Fibroblast of lung (primary cell): ENCODE measurements at regions not wholly inside any gene's neighbourhood (a gene's known extent, or its start where the extent isn't known, plus 50 kb on each side); places are given as distances from the start of the nearest gene placed in this dataset.

Experiments used
- DNase-seq, 2 donors: peaks; one replicate each; pipeline versions ENCODE4 v3.0.0 to v3.0.0-alpha.2; 2010; ENCODE audit warnings: low read depth in 2 of 2
- H2AFZ ChIP-seq: 2 replicates; pipeline ENCODE4 v1.5.1; 2012; ENCODE audit warnings: low read length, control low read depth, inconsistent platforms
- H3K27ac ChIP-seq: 2 replicates; pipeline ENCODE4 v1.5.1; 2011; ENCODE audit warnings: low read length, control low read depth; ENCODE audit not compliant: insufficient read depth
- H3K27me3 ChIP-seq: 2 replicates; pipeline ENCODE4 v1.5.1; 2011; ENCODE audit warnings: mild to moderate bottlenecking, low read length; ENCODE audit not compliant: control insufficient read depth, insufficient read depth
- H3K36me3 ChIP-seq: 2 replicates; pipeline ENCODE4 v1.5.1; 2011; ENCODE audit warnings: low read length; ENCODE audit not compliant: control insufficient read depth, insufficient read depth
- H3K4me1 ChIP-seq: 2 replicates; pipeline ENCODE4 v1.5.1; 2011; ENCODE audit warnings: low read length; ENCODE audit not compliant: control insufficient read depth, insufficient read depth; ENCODE audit errors: extremely low read depth
- H3K4me2 ChIP-seq: 2 replicates; pipeline ENCODE4 v1.5.1; 2011; ENCODE audit warnings: low read length, control low read depth; ENCODE audit not compliant: insufficient read depth; ENCODE audit errors: extremely low read depth
- H3K4me3 ChIP-seq, 4 experiments: fragments of 200-600 bp in 1 of 4; sonication (generic) in 1 of 4; replicated peaks in 1 of 4; 2 replicates each; pipeline ENCODE4 v1.5.1; 2011 to 2016; ENCODE audit warnings: low read length in 4 of 4, low read depth in 3 of 4, mild to moderate bottlenecking in 3 of 4, control low read depth in 2 of 4, inconsistent platforms in 1 of 4, mixed read lengths in 1 of 4; ENCODE audit not compliant: insufficient read depth in 1 of 4; ENCODE audit errors: control extremely low read depth in 1 of 4
- H3K79me2 ChIP-seq: 2 replicates; pipeline ENCODE4 v1.5.1; 2012; ENCODE audit warnings: mild to moderate bottlenecking, low read length, inconsistent platforms; ENCODE audit not compliant: control insufficient read depth, insufficient read depth
- H3K9ac ChIP-seq: 2 replicates; pipeline ENCODE4 v1.5.1; 2011; ENCODE audit warnings: mild to moderate bottlenecking, low read length, control low read depth; ENCODE audit not compliant: insufficient read depth
- H3K9me3 ChIP-seq: 2 replicates; pipeline ENCODE4 v1.5.1; 2012; ENCODE audit warnings: low read depth, low read length; ENCODE audit not compliant: control insufficient read depth, insufficient read depth
- H4K20me1 ChIP-seq: 2 replicates; pipeline ENCODE4 v1.5.1; 2011; ENCODE audit warnings: low read length; ENCODE audit not compliant: control insufficient read depth, insufficient read depth; ENCODE audit errors: extremely low read depth
- EZH2 ChIP-seq: IDR thresholded peaks from 2 replicates; pipeline ENCODE4 v1.5.1; 2012; ENCODE audit warnings: low read length, control low read depth, mild to moderate bottlenecking; ENCODE audit errors: missing control alignments
- TF ChIP-seq, protein P1 (sequence below), 2 donors: IDR thresholded peaks in 1 of 2; conservative IDR thresholded peaks in 1 of 2; 1 replicate in 1 of 2; 2 replicates in 1 of 2; pipeline ENCODE4 v1.5.1; 2011 to 2012; ENCODE audit warnings: low read length in 2 of 2, control low read depth in 1 of 2, inconsistent platforms in 1 of 2, low read depth in 1 of 2, mild to moderate bottlenecking in 1 of 2

DNA sequence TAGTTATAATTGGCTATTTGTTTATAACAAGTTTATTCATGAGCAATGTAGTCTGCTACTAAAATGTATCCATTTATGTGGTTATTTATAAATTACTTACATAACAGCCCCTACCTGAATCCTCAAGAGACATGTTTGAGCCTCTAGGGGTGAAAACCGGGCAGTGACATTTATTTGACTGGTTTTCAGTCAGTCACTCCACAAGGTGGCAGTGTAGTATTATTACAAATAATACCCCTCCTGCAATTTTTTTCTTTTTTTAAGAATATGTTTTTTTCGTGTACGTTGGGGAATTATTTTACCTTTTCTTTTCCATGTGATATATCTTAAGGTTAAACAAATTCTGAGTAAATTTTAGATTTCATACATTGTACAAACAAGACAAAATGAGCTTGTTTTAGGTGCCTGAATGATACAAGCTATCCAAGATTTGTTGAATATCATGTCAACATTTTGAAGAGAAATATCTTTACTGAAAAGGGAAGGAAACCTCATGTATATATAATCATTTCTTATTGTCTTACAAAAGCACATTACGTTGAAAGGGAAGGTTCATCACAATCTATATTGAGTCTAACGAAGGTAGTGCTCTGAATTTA, 598.7 kb upstream of the TECRL start:
- no peaks in the 10 kb centered on the region for H3K9me3 ChIP-seq
- no peaks in the 10 kb centered on the region for H3K36me3 ChIP-seq
- DNase-seq: peak in 1 of 2 donors; percentile 59
- H3K4me2 ChIP-seq: no peak overlapping the region
- H4K20me1 ChIP-seq: no peaks in the 10 kb centered on the region
- H3K4me1 ChIP-seq: no peaks in the 10 kb centered on the region
- H3K9ac ChIP-seq: no peak overlapping the region
- no peak overlapping the region for H3K4me3 ChIP-seq
- H3K27me3 ChIP-seq: no peaks in the 10 kb centered on the region
- H2AFZ ChIP-seq: no peak overlapping the region
- H3K79me2 ChIP-seq: no peaks in the 10 kb centered on the region
- no peak overlapping the region for H3K27ac ChIP-seq
- no peak for TF ChIP-seq EZH2
- TF ChIP-seq, protein P1, sequence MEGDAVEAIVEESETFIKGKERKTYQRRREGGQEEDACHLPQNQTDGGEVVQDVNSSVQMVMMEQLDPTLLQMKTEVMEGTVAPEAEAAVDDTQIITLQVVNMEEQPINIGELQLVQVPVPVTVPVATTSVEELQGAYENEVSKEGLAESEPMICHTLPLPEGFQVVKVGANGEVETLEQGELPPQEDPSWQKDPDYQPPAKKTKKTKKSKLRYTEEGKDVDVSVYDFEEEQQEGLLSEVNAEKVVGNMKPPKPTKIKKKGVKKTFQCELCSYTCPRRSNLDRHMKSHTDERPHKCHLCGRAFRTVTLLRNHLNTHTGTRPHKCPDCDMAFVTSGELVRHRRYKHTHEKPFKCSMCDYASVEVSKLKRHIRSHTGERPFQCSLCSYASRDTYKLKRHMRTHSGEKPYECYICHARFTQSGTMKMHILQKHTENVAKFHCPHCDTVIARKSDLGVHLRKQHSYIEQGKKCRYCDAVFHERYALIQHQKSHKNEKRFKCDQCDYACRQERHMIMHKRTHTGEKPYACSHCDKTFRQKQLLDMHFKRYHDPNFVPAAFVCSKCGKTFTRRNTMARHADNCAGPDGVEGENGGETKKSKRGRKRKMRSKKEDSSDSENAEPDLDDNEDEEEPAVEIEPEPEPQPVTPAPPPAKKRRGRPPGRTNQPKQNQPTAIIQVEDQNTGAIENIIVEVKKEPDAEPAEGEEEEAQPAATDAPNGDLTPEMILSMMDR (conservative IDR thresholded peaks at IDR 0.05 in 1 of 2, IDR thresholded peaks at IDR 0.05 in 1 of 2; ENCODE audit: low read depth in 1 of 2, low read length in 2 of 2): peak; percentile 7 to 10

DNA sequence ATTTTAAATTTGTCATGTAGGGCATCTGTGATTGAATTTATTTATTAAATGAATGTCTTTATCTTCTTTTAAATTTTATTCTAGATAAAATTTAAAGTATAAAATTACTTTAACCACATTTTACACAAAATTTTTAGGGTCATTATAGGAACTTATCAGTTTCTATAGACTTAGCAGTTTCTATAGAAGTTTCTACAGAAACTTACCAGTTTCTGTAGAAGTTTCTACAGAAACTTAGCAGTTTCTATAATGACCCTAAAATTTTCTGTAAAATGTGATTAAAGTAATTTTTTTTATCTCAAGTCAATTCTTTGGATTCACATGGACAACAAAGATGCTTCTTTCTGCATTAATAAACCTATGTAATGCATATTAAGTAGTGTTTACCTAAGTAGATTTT, 565.9 kb upstream of the TECRL start:
- Histone ChIP-seq H3K9ac (no peak overlapping the region), H3K4me1 (no peaks in the 10 kb centered on the region), H3K79me2 (no peaks in the 10 kb centered on the region), H2AFZ (no peak overlapping the region), H4K20me1 (no peaks in the 10 kb centered on the region), H3K27ac (no peak overlapping the region), H3K36me3 (no peaks in the 10 kb centered on the region), H3K4me3 (no peak overlapping the region), H3K9me3 (no peaks in the 10 kb centered on the region), H3K27me3 (no peaks in the 10 kb centered on the region), H3K4me2 (no peak overlapping the region)
- DNase-seq: no peak
- no peak for TF ChIP-seq EZH2
- TF ChIP-seq, protein P1 (conservative IDR thresholded peaks at IDR 0.05 in 1 of 2, IDR thresholded peaks at IDR 0.05 in 1 of 2; ENCODE audit: low read depth in 1 of 2, low read length in 2 of 2): no peak

DNA sequence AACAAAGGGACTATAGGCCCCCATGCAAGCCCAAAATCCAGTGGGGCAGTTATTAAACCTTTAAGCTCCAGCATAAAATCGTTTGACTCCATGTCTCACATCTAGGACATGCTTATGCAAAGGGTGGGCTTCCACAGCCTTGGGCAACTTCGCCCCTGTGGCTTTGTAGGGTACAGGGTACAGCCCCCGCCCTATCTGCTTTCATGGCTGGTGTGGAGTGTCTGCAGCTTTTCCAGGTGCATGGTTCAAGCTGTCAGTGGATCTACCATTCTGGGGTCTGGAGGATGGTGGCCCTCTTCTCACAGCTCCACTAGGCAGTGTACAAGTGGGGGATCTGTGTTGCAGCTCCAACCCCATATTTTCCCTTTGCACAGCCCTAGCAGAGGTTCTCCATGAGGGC, 559.8 kb upstream of the TECRL start:
- TF ChIP-seq, protein P1 (conservative IDR thresholded peaks at IDR 0.05 in 1 of 2, IDR thresholded peaks at IDR 0.05 in 1 of 2; ENCODE audit: low read depth in 1 of 2, low read length in 2 of 2): no peak
- TF ChIP-seq EZH2: no peak
- no peaks in the 10 kb centered on the region for H3K4me1 ChIP-seq
- no peaks in the 10 kb centered on the region for H3K36me3 ChIP-seq
- no peak for DNase-seq
- H3K27me3 ChIP-seq: no peaks in the 10 kb centered on the region
- H2AFZ ChIP-seq: no peak overlapping the region
- no peak overlapping the region for H3K4me3 ChIP-seq
- no peaks in the 10 kb centered on the region for H3K79me2 ChIP-seq
- no peaks in the 10 kb centered on the region for H3K9me3 ChIP-seq
- H3K9ac ChIP-seq: no peak overlapping the region
- no peaks in the 10 kb centered on the region for H4K20me1 ChIP-seq
- H3K27ac ChIP-seq: no peak overlapping the region
- H3K4me2 ChIP-seq: no peak overlapping the region
